SU-DHL-6 (cell line): ENCODE measurements at regions not wholly inside any gene's neighbourhood (a gene's known extent, or its start where the extent isn't known, plus 50 kb on each side); places are given as distances from the start of the nearest gene placed in this dataset.

Source experiments
- H2AFZ ChIP-seq: fragments of 200-600 bp; sonication (generic); 2 replicates; pipeline ENCODE4 v1.6.1; 2014; ENCODE audit warnings: low read depth, mild to moderate bottlenecking, moderate library complexity, mixed read lengths, antibody characterized with exemption, low read length; ENCODE audit not compliant: severe bottlenecking
- H3F3A ChIP-seq: fragments of 200-600 bp; shearing (Covaris generic); 2 replicates; pipeline ENCODE4 v1.6.0; 2016; ENCODE audit warnings: antibody characterized with exemption, mild to moderate bottlenecking; ENCODE audit not compliant: insufficient read depth
- H3K27ac ChIP-seq: fragments of 200-600 bp; sonication (generic); 2 replicates; pipeline ENCODE4 v1.5.1; 2016; ENCODE audit warnings: low read depth, mild to moderate bottlenecking, low read length, moderate library complexity, mixed read lengths
- H3K27me3 ChIP-seq: fragments of 200-600 bp; sonication (generic), shearing (Covaris generic); 2 replicates; pipeline ENCODE4 v1.6.0; 2014; ENCODE audit warnings: mild to moderate bottlenecking, low read length
- H3K36me3 ChIP-seq: fragments of 200-600 bp; sonication (generic); 2 replicates; pipeline ENCODE4 v1.6.1; 2014; ENCODE audit warnings: mild to moderate bottlenecking, low read length, mixed read lengths
- H3K4me2 ChIP-seq: fragments of 300-600, 200-600 bp; shearing (Covaris generic), sonication (generic); 2 replicates; pipeline ENCODE4 v1.6.0; 2014; ENCODE audit warnings: low read length, low read depth, mild to moderate bottlenecking; ENCODE audit not compliant: poor library complexity, severe bottlenecking
- H3K4me3 ChIP-seq: fragments of 200-600 bp; sonication (generic); 2 replicates; pipeline ENCODE4 v1.5.1; 2014; ENCODE audit warnings: antibody characterized with exemption, low read length, mild to moderate bottlenecking, mixed read lengths; ENCODE audit not compliant: insufficient read depth, poor library complexity, severe bottlenecking
- H3K79me2 ChIP-seq: fragments of 200-600 bp; sonication (generic); 2 replicates; pipeline ENCODE4 v1.6.1; 2014; ENCODE audit warnings: mild to moderate bottlenecking, low read length, moderate library complexity; ENCODE audit not compliant: insufficient read depth
- H3K9ac ChIP-seq: fragments of 200-600 bp; sonication (generic); 2 replicates; pipeline ENCODE4 v1.7.0; 2014; ENCODE audit warnings: mild to moderate bottlenecking, low read length
- H3K9me2 ChIP-seq: fragments of 200-600 bp; sonication (generic); replicated peaks from 2 replicates; pipeline ENCODE4 v1.6.1; 2014; ENCODE audit warnings: low read length; ENCODE audit not compliant: insufficient read depth
- H3K9me3 ChIP-seq: fragments of 200-600 bp; sonication (generic); 2 replicates; pipeline ENCODE4 v1.6.1; 2014; ENCODE audit warnings: low read length, mixed read lengths; ENCODE audit not compliant: insufficient read depth
- H4K20me1 ChIP-seq: fragments of 200-600 bp; sonication (generic); 2 replicates; pipeline ENCODE4 v1.6.1; 2014; ENCODE audit warnings: low read depth, mild to moderate bottlenecking, antibody characterized with exemption, low read length, moderate library complexity, mixed read lengths
- EZH2phosphoT487 ChIP-seq: fragments of 200-600 bp; sonication (generic), shearing (Covaris generic); conservative IDR thresholded peaks from 2 replicates; pipeline ENCODE4 v1.6.1; 2018; ENCODE audit warnings: mild to moderate bottlenecking, antibody characterized with exemption, low read length, moderate library complexity, mixed read lengths
- TF ChIP-seq, protein P1 (sequence below): fragments of 200-600 bp; sonication (generic); IDR thresholded peaks from one replicate; pipeline ENCODE4 v1.5.1; 2017; ENCODE audit warnings: antibody characterized with exemption, mild to moderate bottlenecking, low read length, moderate library complexity; ENCODE audit not compliant: insufficient read depth, poor library complexity, severe bottlenecking

DNA sequence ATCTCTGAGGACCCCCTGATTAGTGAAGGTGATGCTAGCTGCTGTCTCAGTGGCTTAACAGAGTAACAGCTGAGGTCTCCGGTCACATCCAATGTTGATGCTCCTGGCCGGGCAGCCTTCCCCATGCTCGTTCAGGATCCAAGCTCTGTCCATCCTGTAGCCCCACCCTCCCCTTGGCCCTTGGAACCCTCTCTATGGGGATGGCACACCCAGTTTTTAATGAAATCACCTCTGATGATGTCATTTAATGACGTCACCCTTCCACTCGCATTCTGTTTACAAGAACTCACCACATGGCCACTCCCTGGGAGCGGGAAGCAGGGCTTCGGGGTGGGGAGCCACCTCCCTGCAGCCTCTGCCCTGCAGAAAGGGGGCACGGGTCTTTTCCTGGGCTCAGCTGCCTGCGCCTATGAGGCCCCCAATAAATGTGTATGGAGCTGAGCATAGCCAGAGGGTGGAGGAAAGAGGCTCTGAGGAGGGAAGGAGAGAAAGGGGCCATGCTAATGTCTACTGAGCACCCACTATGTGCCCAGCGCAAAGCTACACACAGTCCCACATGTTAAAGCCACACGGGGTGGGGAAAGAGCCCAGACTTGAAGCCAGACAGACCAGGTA, 95.5 kb downstream of the OAT start:
- no peaks in the 10 kb centered on the region for H3K27me3 ChIP-seq
- H3K4me2 ChIP-seq, result no peak overlapping the region
- no peaks in the 10 kb centered on the region for H3K9me3 ChIP-seq
- no peaks in the 10 kb centered on the region for H3K36me3 ChIP-seq
- no peaks in the 10 kb centered on the region for H3K9me2 ChIP-seq
- no peak overlapping the region for H3K9ac ChIP-seq
- H2AFZ ChIP-seq, result no peak overlapping the region
- no peak overlapping the region for H3K27ac ChIP-seq
- TF ChIP-seq, protein P1, sequence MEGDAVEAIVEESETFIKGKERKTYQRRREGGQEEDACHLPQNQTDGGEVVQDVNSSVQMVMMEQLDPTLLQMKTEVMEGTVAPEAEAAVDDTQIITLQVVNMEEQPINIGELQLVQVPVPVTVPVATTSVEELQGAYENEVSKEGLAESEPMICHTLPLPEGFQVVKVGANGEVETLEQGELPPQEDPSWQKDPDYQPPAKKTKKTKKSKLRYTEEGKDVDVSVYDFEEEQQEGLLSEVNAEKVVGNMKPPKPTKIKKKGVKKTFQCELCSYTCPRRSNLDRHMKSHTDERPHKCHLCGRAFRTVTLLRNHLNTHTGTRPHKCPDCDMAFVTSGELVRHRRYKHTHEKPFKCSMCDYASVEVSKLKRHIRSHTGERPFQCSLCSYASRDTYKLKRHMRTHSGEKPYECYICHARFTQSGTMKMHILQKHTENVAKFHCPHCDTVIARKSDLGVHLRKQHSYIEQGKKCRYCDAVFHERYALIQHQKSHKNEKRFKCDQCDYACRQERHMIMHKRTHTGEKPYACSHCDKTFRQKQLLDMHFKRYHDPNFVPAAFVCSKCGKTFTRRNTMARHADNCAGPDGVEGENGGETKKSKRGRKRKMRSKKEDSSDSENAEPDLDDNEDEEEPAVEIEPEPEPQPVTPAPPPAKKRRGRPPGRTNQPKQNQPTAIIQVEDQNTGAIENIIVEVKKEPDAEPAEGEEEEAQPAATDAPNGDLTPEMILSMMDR, result no peak
- TF ChIP-seq EZH2phosphoT487, result no peak
- H3K79me2 ChIP-seq, result no peaks in the 10 kb centered on the region
- no peaks in the 10 kb centered on the region for H3F3A ChIP-seq
- no peak overlapping the region for H3K4me3 ChIP-seq
- H4K20me1 ChIP-seq, result no peaks in the 10 kb centered on the region

DNA sequence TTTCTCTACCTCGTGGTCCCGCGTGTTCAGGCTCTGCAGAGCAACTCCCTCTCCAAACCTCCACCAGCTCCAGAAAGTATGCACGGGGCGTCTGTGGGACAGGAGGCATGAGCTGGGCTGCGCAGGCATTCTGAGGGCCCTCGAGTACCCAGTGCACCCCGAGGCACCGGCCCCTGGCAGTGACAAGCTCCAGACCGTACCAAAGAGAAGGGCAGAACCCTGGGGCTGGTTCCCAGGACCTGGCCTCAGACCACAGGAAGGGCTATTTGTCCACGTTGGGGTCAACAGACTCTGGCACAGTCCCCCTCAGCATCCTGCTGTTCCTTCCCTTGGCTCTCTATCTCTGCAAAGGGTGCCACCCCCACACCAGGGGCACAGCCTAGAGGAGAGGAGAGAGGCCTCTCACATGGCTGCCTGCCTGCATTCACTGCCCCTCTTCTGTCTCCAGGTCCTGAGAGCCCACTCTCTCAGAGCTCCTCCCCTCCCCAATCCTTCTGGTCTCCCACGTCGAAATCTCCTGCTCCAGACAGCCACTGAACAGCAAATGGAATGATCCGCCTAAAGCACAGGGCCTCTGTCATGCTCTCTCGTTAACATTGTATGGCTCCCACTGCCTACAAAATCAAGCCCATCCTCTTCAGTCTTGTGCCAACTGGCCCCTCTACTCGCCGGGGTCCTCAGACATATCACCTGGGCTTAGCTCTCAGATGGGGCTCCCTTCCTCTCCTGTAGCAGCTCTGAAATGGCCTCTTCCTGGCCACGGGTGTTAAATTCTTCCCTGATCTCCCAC, 96.3 kb downstream of the OAT start:
- Histone ChIP-seq H2AFZ (no peak overlapping the region), H3K9ac (no peak overlapping the region), H3K9me2 (no peaks in the 10 kb centered on the region), H3K4me2 (no peak overlapping the region), H3K9me3 (no peaks in the 10 kb centered on the region), H3K27ac (no peak overlapping the region), H3K79me2 (no peaks in the 10 kb centered on the region), H3K36me3 (no peaks in the 10 kb centered on the region), H4K20me1 (no peaks in the 10 kb centered on the region), H3F3A (no peaks in the 10 kb centered on the region), H3K27me3 (no peaks in the 10 kb centered on the region), H3K4me3 (no peak overlapping the region)
- no peak for TF ChIP-seq EZH2phosphoT487
- TF ChIP-seq, protein P1, result no peak

DNA sequence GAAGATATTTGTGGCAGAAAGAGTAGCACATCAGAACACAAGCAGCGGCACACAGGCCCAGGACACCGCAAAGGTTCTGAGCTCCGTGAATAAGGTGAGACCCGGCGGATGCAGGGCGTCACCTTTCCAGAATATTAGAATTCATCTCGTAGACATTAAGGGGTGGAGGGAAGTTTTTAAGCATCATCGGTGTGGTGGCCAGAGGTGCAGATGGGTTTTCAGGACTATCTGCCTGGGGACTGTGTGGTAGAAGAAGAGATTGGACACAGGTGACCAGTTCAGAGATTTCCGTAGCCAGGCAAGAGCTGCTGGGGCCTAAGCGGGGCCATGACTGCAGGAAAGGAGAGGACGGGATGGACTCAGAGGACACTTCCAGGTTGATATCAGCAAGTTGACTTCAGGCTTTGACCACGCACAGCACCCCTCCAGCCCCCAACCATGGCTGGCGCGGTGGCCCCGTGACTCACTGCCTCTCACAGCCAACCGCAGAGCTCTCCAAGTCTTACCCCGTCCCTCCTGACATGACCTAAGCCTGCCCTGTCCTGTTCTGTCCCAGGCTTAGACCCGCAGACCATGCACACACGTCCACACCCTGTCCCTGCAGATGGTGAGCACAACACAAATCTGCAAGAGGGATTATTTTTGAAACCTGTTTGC, 97.2 kb downstream of the OAT start:
- Histone ChIP-seq H3K9me3 (no peaks in the 10 kb centered on the region), H3K9me2 (no peaks in the 10 kb centered on the region), H3K9ac (no peak overlapping the region), H3K4me2 (no peak overlapping the region), H4K20me1 (no peaks in the 10 kb centered on the region), H3K36me3 (no peaks in the 10 kb centered on the region), H3K27me3 (no peaks in the 10 kb centered on the region), H3K27ac (no peak overlapping the region), H2AFZ (no peak overlapping the region), H3K79me2 (no peaks in the 10 kb centered on the region), H3F3A (no peaks in the 10 kb centered on the region), H3K4me3 (no peak overlapping the region)
- TF ChIP-seq, protein P1, result no peak
- no peak for TF ChIP-seq EZH2phosphoT487
